ENCODE measurements at regions not wholly inside any gene's neighbourhood (a gene's known extent, or its start where the extent isn't known, plus 50 kb on each side); places are given as distances from the start of the nearest gene placed in this dataset.

- H3K4me1 ChIP-seq (ENCODE audit: control insufficient read depth in 2 of 3, insufficient read depth in 2 of 3, low read depth in 1 of 3, low read length in 3 of 3): no peaks in the 10 kb centered on the region
- no peak for DNase-seq
- no peaks in the 10 kb centered on the region for H3K36me3 ChIP-seq (ENCODE audit: control insufficient read depth in 2 of 3, insufficient read depth in 3 of 3, low read length in 3 of 3)
- H3K9ac ChIP-seq (ENCODE audit: low read length in 3 of 3): no peak overlapping the region
- peaks cover 0 to 4% (median 0%) of the 10 kb centered on the region in 3 donors for H3K9me3 ChIP-seq (ENCODE audit: control insufficient read depth in 2 of 3, insufficient read depth in 1 of 3, low read length in 3 of 3)
- TF ChIP-seq CTCF (IDR thresholded peaks at IDR 0.05; ENCODE audit: borderline replicate concordance, extremely low read depth, insufficient read depth): no peak
- no peaks in the 10 kb centered on the region for H3K27me3 ChIP-seq (ENCODE audit: control insufficient read depth, insufficient read depth, low read length)
- no peak overlapping the region for H3K27ac ChIP-seq (ENCODE audit: low read depth in 2 of 2, low read length in 2 of 2)
- no peak for FAIRE-seq
- intact Hi-C loops (cut with DNase I): no loop called here
- no peak overlapping the region for H3K4me3 ChIP-seq (ENCODE audit: low read length in 3 of 3)
These were observed 157.0 kb upstream of the NEBL start for GRCh38 chr10:21053953-21054690.

DNA sequence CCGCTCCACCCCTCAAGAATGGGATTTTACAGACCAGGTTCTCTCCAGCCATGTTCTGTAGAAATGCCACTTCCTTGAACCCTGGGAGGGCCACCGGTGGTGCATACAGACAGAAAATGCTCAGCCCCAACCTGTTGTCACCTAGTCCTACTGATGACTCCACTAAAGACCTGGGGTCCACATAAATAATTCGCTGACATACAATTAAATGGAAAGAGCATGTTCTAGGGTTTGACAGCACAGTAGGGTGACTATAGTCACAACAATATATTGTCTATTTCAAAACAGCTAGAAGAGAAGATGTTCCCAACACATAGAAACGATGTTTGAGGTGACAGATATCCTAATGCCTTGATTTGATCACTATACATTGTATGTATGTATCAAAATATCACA is 155.6 kb upstream of the NEBL start:
- H3K27ac ChIP-seq (ENCODE audit: low read depth in 2 of 2, low read length in 2 of 2): no peak overlapping the region
- H3K4me1 ChIP-seq (ENCODE audit: control insufficient read depth in 2 of 3, insufficient read depth in 2 of 3, low read depth in 1 of 3, low read length in 3 of 3): no peaks in the 10 kb centered on the region
- no peaks in the 10 kb centered on the region for H3K36me3 ChIP-seq (ENCODE audit: control insufficient read depth in 2 of 3, insufficient read depth in 3 of 3, low read length in 3 of 3)
- H3K27me3 ChIP-seq (ENCODE audit: control insufficient read depth, insufficient read depth, low read length): no peaks in the 10 kb centered on the region
- H3K9ac ChIP-seq (ENCODE audit: low read length in 3 of 3): no peak overlapping the region
- peaks cover 0 to 4% (median 0%) of the 10 kb centered on the region in 3 donors for H3K9me3 ChIP-seq (ENCODE audit: control insufficient read depth in 2 of 3, insufficient read depth in 1 of 3, low read length in 3 of 3)
- FAIRE-seq (no peak), DNase-seq (no peak)
- no peak for TF ChIP-seq CTCF (IDR thresholded peaks at IDR 0.05; ENCODE audit: borderline replicate concordance, extremely low read depth, insufficient read depth)
- no peak overlapping the region for H3K4me3 ChIP-seq (ENCODE audit: low read length in 3 of 3)
- intact Hi-C loops (cut with DNase I): no loop called here

DNA sequence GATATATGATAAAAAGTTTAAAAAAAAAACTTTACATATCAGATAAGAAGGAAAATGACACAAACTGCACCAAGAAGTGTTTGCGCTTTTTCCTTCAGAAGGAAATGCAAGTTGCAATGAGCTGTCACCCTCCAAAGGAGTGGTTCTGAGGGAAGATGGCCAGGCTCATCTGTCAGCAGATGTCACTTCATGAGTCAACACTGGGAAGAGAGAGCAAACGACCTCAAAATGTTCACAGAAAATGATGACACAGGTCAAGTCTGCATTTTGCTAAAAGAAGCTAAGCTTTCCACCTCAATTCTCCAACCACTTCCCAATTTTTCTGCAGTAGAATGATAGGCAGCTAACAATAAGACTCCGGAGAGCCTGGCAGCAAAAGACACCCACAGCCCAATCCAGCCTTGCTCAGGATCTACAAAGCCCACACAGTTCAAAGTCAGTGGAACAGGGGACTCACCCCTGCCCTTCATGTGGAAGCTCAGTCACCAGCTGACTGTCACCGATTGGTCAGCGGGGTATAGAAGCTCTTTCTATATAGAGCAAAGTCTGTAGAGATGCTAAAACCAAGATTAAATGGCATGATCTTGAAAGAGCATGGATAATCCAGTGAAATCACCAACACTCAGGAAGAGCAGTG is 155.1 kb upstream of the NEBL start:
- Histone ChIP-seq H3K9me3 (ENCODE audit: control insufficient read depth in 2 of 3, insufficient read depth in 1 of 3, low read length in 3 of 3) (peaks cover 0 to 4% (median 0%) of the 10 kb centered on the region in 3 donors), H3K9ac (ENCODE audit: low read length in 3 of 3) (no peak overlapping the region), H3K4me1 (ENCODE audit: control insufficient read depth in 2 of 3, insufficient read depth in 2 of 3, low read depth in 1 of 3, low read length in 3 of 3) (no peaks in the 10 kb centered on the region), H3K36me3 (ENCODE audit: control insufficient read depth in 2 of 3, insufficient read depth in 3 of 3, low read length in 3 of 3) (no peaks in the 10 kb centered on the region), H3K27me3 (ENCODE audit: control insufficient read depth, insufficient read depth, low read length) (no peaks in the 10 kb centered on the region), H3K27ac (ENCODE audit: low read depth in 2 of 2, low read length in 2 of 2) (no peak overlapping the region), H3K4me3 (ENCODE audit: low read length in 3 of 3) (no peak overlapping the region)
- no peak for FAIRE-seq
- intact Hi-C loops (cut with DNase I): no loop called here
- no peak for DNase-seq
- no peak for TF ChIP-seq CTCF (IDR thresholded peaks at IDR 0.05; ENCODE audit: borderline replicate concordance, extremely low read depth, insufficient read depth)
